Ovary (tissue), 7 donors: ENCODE measurements at regions not wholly inside any gene's neighbourhood (a gene's known extent, or its start where the extent isn't known, plus 50 kb on each side); places are given as distances from the start of the nearest gene placed in this dataset.

Source experiments
- DNase-seq, 5 donors: peaks; one replicate each; pipeline ENCODE4 v3.0.0-alpha.2; 2019 to 2020
- H3K27ac ChIP-seq, 2 donors: fragments of 200-600 bp; one replicate each; pipeline versions ENCODE4 v1.5.1 to v1.8.0; 2019 to 2022
- H3K27me3 ChIP-seq: fragments of 200-600 bp; one replicate; pipeline ENCODE4 v1.8.0; 2022
- H3K36me3 ChIP-seq: fragments of 200-600 bp; sonication (generic); one replicate; pipeline ENCODE4 v1.5.1; 2019
- H3K4me1 ChIP-seq: one replicate; pipeline ENCODE4 v1.8.1; 2013; ENCODE audit warnings: mild to moderate bottlenecking, moderate library complexity; ENCODE audit not compliant: insufficient read depth
- H3K4me3 ChIP-seq: fragments of 200-600 bp; sonication (generic); one replicate; pipeline ENCODE4 v1.5.1; 2017
- H3K9me3 ChIP-seq, 2 donors: fragments of 200-600 bp in 1 of 2; sonication (generic) in 1 of 2; one replicate each; pipeline versions ENCODE4 v1.5.1 to v1.8.1; 2013 to 2019; ENCODE audit warnings: mild to moderate bottlenecking in 1 of 2, moderate library complexity in 1 of 2
- EP300 ChIP-seq: sonication (generic); formaldehyde crosslinking; IDR thresholded peaks from one replicate; pipeline ENCODE4 v1.6.1; 2017; ENCODE audit warnings: antibody characterized with exemption
- POLR2A ChIP-seq: fragments of 450-650 bp; IDR thresholded peaks from one replicate; pipeline ENCODE4 v1.6.1; 2017; ENCODE audit warnings: antibody characterized with exemption, mild to moderate bottlenecking, moderate library complexity
- WGBS, 3 donors: extraction: QIAGEN DNeasy Blood & Tissue Kit in 1 of 3; methylation state at CpG; one replicate each; pipeline versions ENCODE4 v1.1.5 to v1.1.7; 2013 to 2017; 5-methylcytosine and 5-hydroxymethylcytosine counted together
- intact Hi-C, 4 donors: fragments of 100-400 bp; cut with DNase I; formaldehyde crosslinking; loops; one replicate each; pipeline versions ENCODE4 v1.11.0 to v1.15.1; 2022 to 2023
- TF ChIP-seq, protein P1 (sequence below), 3 donors: fragments of 450-650 bp in 2 of 3; fragments of 200-600 bp in 1 of 3; IDR thresholded peaks; one replicate each; pipeline versions ENCODE4 v1.5.1 to v1.8.0; 2016 to 2022; ENCODE audit warnings: antibody characterized with exemption in 3 of 3, mild to moderate bottlenecking in 1 of 3
- donor health status: DM: no; HTN: no; CAD: no; lungs with moderate emphysema.
- donor health status: DM: no; HTN: no; CAD: no.
- donor health status: Bipolar disorder and iron deficiency.
- donor health status: DM: no; HTN: no; CAD: no.
- donor health status: DM: yes; HTN: yes; CAD: no.

GRCh38 chr9:118455259-118455658 lies 751.1 kb downstream of the TLR4 start:
- no peaks in the 10 kb centered on the region for H3K27me3 ChIP-seq
- H3K4me1 ChIP-seq: no peaks in the 10 kb centered on the region
- no peak for DNase-seq
- no peak overlapping the region for H3K27ac ChIP-seq
- no peak overlapping the region for H3K4me3 ChIP-seq
- no peaks in the 10 kb centered on the region for H3K36me3 ChIP-seq
- 78 to 81% (median 80%) methylated on average over 2 of the region's 2 CpGs for WGBS, 3 donors
- no peaks in the 10 kb centered on the region for H3K9me3 ChIP-seq
- TF ChIP-seq EP300: no peak
- TF ChIP-seq, protein P1, sequence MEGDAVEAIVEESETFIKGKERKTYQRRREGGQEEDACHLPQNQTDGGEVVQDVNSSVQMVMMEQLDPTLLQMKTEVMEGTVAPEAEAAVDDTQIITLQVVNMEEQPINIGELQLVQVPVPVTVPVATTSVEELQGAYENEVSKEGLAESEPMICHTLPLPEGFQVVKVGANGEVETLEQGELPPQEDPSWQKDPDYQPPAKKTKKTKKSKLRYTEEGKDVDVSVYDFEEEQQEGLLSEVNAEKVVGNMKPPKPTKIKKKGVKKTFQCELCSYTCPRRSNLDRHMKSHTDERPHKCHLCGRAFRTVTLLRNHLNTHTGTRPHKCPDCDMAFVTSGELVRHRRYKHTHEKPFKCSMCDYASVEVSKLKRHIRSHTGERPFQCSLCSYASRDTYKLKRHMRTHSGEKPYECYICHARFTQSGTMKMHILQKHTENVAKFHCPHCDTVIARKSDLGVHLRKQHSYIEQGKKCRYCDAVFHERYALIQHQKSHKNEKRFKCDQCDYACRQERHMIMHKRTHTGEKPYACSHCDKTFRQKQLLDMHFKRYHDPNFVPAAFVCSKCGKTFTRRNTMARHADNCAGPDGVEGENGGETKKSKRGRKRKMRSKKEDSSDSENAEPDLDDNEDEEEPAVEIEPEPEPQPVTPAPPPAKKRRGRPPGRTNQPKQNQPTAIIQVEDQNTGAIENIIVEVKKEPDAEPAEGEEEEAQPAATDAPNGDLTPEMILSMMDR (IDR thresholded peaks at IDR 0.05): no peak
- no peak for TF ChIP-seq POLR2A
- intact Hi-C loops: no loop called here

- 26 to 53% (median 52%) methylated on average over 2 of the region's 2 CpGs for WGBS, 3 donors
- Histone ChIP-seq H3K36me3 (no peaks in the 10 kb centered on the region), H3K27ac (no peak overlapping the region), H3K4me1 (no peaks in the 10 kb centered on the region), H3K4me3 (no peak overlapping the region), H3K27me3 (no peaks in the 10 kb centered on the region), H3K9me3 (no peaks in the 10 kb centered on the region)
- no peak for DNase-seq
- TF ChIP-seq, protein P1 (IDR thresholded peaks at IDR 0.05): no peak
- intact Hi-C loops: no loop called here
Observed at GRCh38 chr9:118455788-118456187, 751.6 kb downstream of the TLR4 start.

DNA sequence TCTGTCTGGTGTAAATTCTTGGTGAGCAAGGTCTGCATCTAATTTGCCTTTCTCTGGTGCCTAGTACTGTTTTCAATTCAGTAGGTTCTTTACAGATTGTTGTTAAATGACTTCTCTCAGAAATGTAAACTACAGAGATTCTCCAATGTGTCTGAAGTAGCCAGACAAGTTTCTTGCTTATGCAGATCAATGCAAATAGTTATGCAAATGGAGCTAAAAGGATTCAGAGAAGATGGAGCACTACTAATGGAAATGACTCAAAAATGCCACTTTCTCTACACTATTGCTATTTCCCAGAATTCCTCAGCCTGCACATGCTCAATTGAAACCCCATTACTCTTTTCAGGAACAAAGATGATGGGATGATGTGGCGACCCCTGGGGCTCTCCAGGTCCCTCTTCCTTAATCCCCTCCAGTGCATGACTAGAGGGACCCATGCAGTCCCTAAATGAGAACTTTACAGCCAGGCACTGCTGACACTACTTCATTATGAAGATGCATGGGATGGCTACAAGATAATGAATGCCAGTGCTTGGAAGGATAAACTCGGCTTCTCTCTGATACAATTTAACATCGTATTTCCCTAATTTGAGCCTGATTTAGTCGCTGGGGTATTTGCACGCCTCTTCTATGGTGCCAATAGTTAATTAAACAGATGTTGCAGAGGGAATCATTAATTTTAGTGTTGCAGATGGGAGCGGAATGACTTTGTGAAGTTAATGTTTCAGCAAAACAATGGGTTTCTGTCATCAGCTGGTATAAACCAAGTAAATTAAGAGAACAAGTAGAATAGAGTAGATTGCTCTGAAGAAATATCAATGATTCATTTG lies 753.2 kb downstream of the TLR4 start:
- Histone ChIP-seq H3K4me1 (no peaks in the 10 kb centered on the region), H3K27ac (no peak overlapping the region), H3K27me3 (no peaks in the 10 kb centered on the region), H3K36me3 (no peaks in the 10 kb centered on the region), H3K4me3 (no peak overlapping the region), H3K9me3 (no peaks in the 10 kb centered on the region)
- TF ChIP-seq, protein P1 (IDR thresholded peaks at IDR 0.05): no peak
- TF ChIP-seq POLR2A (no peak), EP300 (no peak)
- WGBS, 3 donors: 70 to 75% (median 74%) methylated on average over 6 of the region's 6 CpGs
- intact Hi-C loops: no loop called here
- DNase-seq: no peak

- H3K27ac ChIP-seq: no peak overlapping the region
- no peak overlapping the region for H3K4me3 ChIP-seq
- H3K4me1 ChIP-seq: no peaks in the 10 kb centered on the region
- TF ChIP-seq POLR2A (no peak), EP300 (no peak)
- TF ChIP-seq, protein P1 (IDR thresholded peaks at IDR 0.05): no peak
- no peaks in the 10 kb centered on the region for H3K9me3 ChIP-seq
- H3K27me3 ChIP-seq: no peaks in the 10 kb centered on the region
- DNase-seq: no peak
- no peaks in the 10 kb centered on the region for H3K36me3 ChIP-seq
- 55 to 71% (median 66%) methylated on average over 2 of the region's 2 CpGs for WGBS, 3 donors
- intact Hi-C loops: no loop called here
Observed at GRCh38 chr9:118459913-118460312, 755.7 kb downstream of the TLR4 start.
